HG03045 (cell line): ENCODE measurements at regions not wholly inside any gene's neighbourhood (a gene's known extent, or its start where the extent isn't known, plus 50 kb on each side); places are given as distances from the start of the nearest gene placed in this dataset.
"Not testable (repeated sequence)": the region's sequence is repeated elsewhere in the genome, so short reads cannot be mapped to it uniquely, and the experiment has no call there.

Experiments used
- ATAC-seq: cut with Tn5 transposase; IDR thresholded peaks from one replicate; pipeline ENCODE4 v1.9.1; 2021; ENCODE audit warnings: mild to moderate bottlenecking, moderate library complexity; ENCODE audit not compliant: unreplicated experiment

- no peak for ATAC-seq
Observed at GRCh38 chrX:42832764-42833549, 55.0 kb upstream of the PPP1R2C start.

- not testable (repeated sequence) for ATAC-seq
Observed at GRCh38 chrX:42833550-42833940, 55.6 kb upstream of the PPP1R2C start.

GRCh38 chrX:42837101-42837726, 59.3 kb upstream of the PPP1R2C start:
- ATAC-seq, result no peak

- ATAC-seq, result peak; percentile 68
Observed at GRCh38 chrX:42837747-42838146, 59.8 kb upstream of the PPP1R2C start.

- ATAC-seq, result no peak
Observed at GRCh38 chrX:42839632-42840031, 61.7 kb upstream of the PPP1R2C start.

GRCh38 chrX:42846741-42847140, 68.8 kb upstream of the PPP1R2C start:
- no peak for ATAC-seq

GRCh38 chrX:42855259-42855658, 77.3 kb upstream of the PPP1R2C start:
- no peak for ATAC-seq

- no peak for ATAC-seq
Observed at GRCh38 chrX:42857766-42858165, 79.8 kb upstream of the PPP1R2C start.

GRCh38 chrX:42869011-42869410, 91.0 kb upstream of the PPP1R2C start:
- ATAC-seq, result no peak

GRCh38 chrX:42869659-42870476, 91.9 kb upstream of the PPP1R2C start:
- ATAC-seq, result peak; percentile 81

GRCh38 chrX:42886519-42886918, 108.6 kb upstream of the PPP1R2C start:
- no peak for ATAC-seq

GRCh38 chrX:42900947-42901346, 123.0 kb upstream of the PPP1R2C start:
- ATAC-seq, result no peak

GRCh38 chrX:42902513-42902912, 124.5 kb upstream of the PPP1R2C start:
- no peak for ATAC-seq

GRCh38 chrX:42920752-42921151, 142.8 kb upstream of the PPP1R2C start:
- no peak for ATAC-seq

GRCh38 chrX:42930071-42930470, 152.1 kb upstream of the PPP1R2C start:
- no peak for ATAC-seq

GRCh38 chrX:42930951-42931350, 153.0 kb upstream of the PPP1R2C start:
- no peak for ATAC-seq

- ATAC-seq, result no peak
Observed at GRCh38 chrX:42933187-42933586, 155.2 kb upstream of the PPP1R2C start.

- ATAC-seq, result peak; percentile 95
Observed at GRCh38 chrX:42934020-42934726, 156.2 kb upstream of the PPP1R2C start.

GRCh38 chrX:42941671-42942070, 163.7 kb upstream of the PPP1R2C start:
- no peak for ATAC-seq

- ATAC-seq, result peak; percentile 58
Observed at GRCh38 chrX:42943051-42943974, 165.3 kb upstream of the PPP1R2C start.
